Neural cell (in vitro differentiated cells): ENCODE measurements at regions not wholly inside any gene's neighbourhood (a gene's known extent, or its start where the extent isn't known, plus 50 kb on each side); places are given as distances from the start of the nearest gene placed in this dataset.

Experiments used
- EZH2 ChIP-seq: fragments of 200-600, 300-800 bp; shearing (Covaris generic), sonication (generic); IDR thresholded peaks from 2 replicates; pipeline ENCODE4 v1.6.1; 2014; ENCODE audit warnings: antibody characterized with exemption, low read length, borderline replicate concordance, mild to moderate bottlenecking; ENCODE audit not compliant: insufficient read depth, poor library complexity, severe bottlenecking
- POLR2AphosphoS5 ChIP-seq: IDR thresholded peaks from 2 replicates; pipeline ENCODE4 v1.6.1; 2012
- RAD21 ChIP-seq: fragments of 450-650 bp; conservative IDR thresholded peaks from 2 replicates; pipeline ENCODE4 v1.6.1; 2014; ENCODE audit warnings: antibody characterized with exemption, mild to moderate bottlenecking, moderate library complexity
- SMC3 ChIP-seq: fragments of 450-650 bp; conservative IDR thresholded peaks from 2 replicates; pipeline ENCODE4 v1.6.1; 2014; ENCODE audit warnings: antibody characterized with exemption, mild to moderate bottlenecking, moderate library complexity; ENCODE audit not compliant: poor library complexity
- TF ChIP-seq, protein P1 (sequence below): fragments of 450-650 bp; IDR thresholded peaks from 2 replicates; pipeline ENCODE4 v1.5.1; 2014; ENCODE audit warnings: antibody characterized with exemption, mild to moderate bottlenecking, moderate library complexity; ENCODE audit not compliant: poor library complexity, severe bottlenecking

DNA sequence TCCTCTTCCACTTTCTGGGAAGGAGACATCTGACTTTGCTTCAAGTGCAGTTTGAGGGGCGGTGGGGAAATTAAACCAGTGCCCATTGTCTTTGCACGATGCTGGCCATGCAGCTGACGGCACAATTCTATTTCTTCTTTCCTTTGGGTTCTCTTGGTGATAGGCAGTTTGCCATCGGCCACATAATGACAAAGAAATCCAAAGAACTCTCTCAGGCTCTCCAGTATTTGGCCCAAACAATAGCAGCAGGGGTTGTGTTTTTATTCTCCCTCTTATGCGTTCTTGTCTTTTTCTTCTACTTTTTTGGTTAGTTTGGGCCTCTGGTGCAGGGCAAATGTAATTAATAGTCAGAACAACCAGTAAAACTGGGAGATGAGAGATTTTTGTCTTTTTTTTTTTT is 147.0 kb downstream of the EMX2 start:
- no peak for TF ChIP-seq POLR2AphosphoS5
- no peak for TF ChIP-seq EZH2
- no peak for TF ChIP-seq RAD21
- TF ChIP-seq, protein P1, sequence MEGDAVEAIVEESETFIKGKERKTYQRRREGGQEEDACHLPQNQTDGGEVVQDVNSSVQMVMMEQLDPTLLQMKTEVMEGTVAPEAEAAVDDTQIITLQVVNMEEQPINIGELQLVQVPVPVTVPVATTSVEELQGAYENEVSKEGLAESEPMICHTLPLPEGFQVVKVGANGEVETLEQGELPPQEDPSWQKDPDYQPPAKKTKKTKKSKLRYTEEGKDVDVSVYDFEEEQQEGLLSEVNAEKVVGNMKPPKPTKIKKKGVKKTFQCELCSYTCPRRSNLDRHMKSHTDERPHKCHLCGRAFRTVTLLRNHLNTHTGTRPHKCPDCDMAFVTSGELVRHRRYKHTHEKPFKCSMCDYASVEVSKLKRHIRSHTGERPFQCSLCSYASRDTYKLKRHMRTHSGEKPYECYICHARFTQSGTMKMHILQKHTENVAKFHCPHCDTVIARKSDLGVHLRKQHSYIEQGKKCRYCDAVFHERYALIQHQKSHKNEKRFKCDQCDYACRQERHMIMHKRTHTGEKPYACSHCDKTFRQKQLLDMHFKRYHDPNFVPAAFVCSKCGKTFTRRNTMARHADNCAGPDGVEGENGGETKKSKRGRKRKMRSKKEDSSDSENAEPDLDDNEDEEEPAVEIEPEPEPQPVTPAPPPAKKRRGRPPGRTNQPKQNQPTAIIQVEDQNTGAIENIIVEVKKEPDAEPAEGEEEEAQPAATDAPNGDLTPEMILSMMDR = no peak
- no peak for TF ChIP-seq SMC3
